Endothelial cell of umbilical vein (primary cell): ENCODE measurements at regions not wholly inside any gene's neighbourhood (a gene's known extent, or its start where the extent isn't known, plus 50 kb on each side); places are given as distances from the start of the nearest gene placed in this dataset.

Experiments used
- BruUV-seq: library from RNA; stranded (reverse); fragments of 400-500 nt; replicated peaks from 2 replicates; lab custom pipeline; 2021; lab: Mats Ljungman, UMichigan
- CTCF ChIA-PET: fragments of 300-600, 350-600 bp; sonication (Branson Sonifier 250); formaldehyde crosslinking; loops from one replicate; lab custom pipeline; 2021; ENCODE audit warnings: antibody characterized with exemption, inconsistent platforms; lab: Charles Lee
- POLR2A ChIA-PET: fragments of 300-600, 350-600 bp; sonication (Branson Sonifier 250); formaldehyde crosslinking; loops from one replicate; lab custom pipeline; 2021; ENCODE audit warnings: antibody characterized with exemption, inconsistent platforms; lab: Charles Lee
- DNase-seq: peaks from one replicate; pipeline ENCODE4 v3.0.0-alpha.2; 2011; ENCODE audit warnings: low read depth, low spot score
- FAIRE-seq: peaks from 2 replicates; lab custom pipeline; 2011; peaks lifted over from hg19 to GRCh38; lab: Jason Lieb, UNC
- H2AFZ ChIP-seq: 2 replicates; pipeline ENCODE4 v1.6.0; 2012; ENCODE audit warnings: low read depth, low read length, control low read depth, inconsistent platforms
- H3K27ac ChIP-seq: 2 replicates; pipeline ENCODE4 v1.5.1; 2011; ENCODE audit warnings: low read depth, mild to moderate bottlenecking, control low read depth, low read length, moderate library complexity; ENCODE audit not compliant: insufficient read depth
- H3K27me3 ChIP-seq, 2 experiments: 2 replicates each; pipeline versions ENCODE4 v1.6.0 to v1.6.1; 2011; ENCODE audit warnings: low read length in 2 of 2, mixed read lengths in 1 of 2; ENCODE audit not compliant: control insufficient read depth in 2 of 2, insufficient read depth in 2 of 2
- H3K36me3 ChIP-seq, 2 experiments: 2 replicates in 1 of 2; 3 replicates in 1 of 2; pipeline ENCODE4 v1.5.1; 2011; ENCODE audit warnings: low read length in 2 of 2, mild to moderate bottlenecking in 1 of 2, moderate library complexity in 1 of 2; ENCODE audit not compliant: control insufficient read depth in 2 of 2, insufficient read depth in 2 of 2; ENCODE audit errors: extremely low read depth in 1 of 2
- H3K4me1 ChIP-seq: 3 replicates; pipeline ENCODE4 v1.5.1; 2011; ENCODE audit warnings: mild to moderate bottlenecking, low read length; ENCODE audit not compliant: control insufficient read depth, insufficient read depth; ENCODE audit errors: extremely low read depth
- H3K4me2 ChIP-seq: 2 replicates; pipeline ENCODE4 v1.6.1; 2011; ENCODE audit warnings: low read length, control low read depth, mixed read lengths; ENCODE audit not compliant: insufficient read depth
- H3K4me3 ChIP-seq, 3 experiments: fragments of 200-600 bp in 1 of 3; sonication (generic), shearing (Covaris generic) in 1 of 3; replicated peaks in 1 of 3; 2 replicates each; pipeline ENCODE4 v1.5.1; 2011 to 2016; ENCODE audit warnings: control low read depth in 3 of 3, low read length in 3 of 3, mild to moderate bottlenecking in 2 of 3, inconsistent platforms in 1 of 3, low read depth in 1 of 3, moderate library complexity in 1 of 3; ENCODE audit not compliant: insufficient read depth in 1 of 3
- H3K79me2 ChIP-seq: 2 replicates; pipeline ENCODE4 v1.6.0; 2012; ENCODE audit warnings: low read length, inconsistent platforms; ENCODE audit not compliant: control insufficient read depth, insufficient read depth
- H3K9ac ChIP-seq: replicated peaks from 2 replicates; pipeline ENCODE3; 2011; ENCODE audit warnings: low read length, control low read depth; ENCODE audit not compliant: insufficient read depth; ENCODE audit errors: extremely low read depth
- H3K9me1 ChIP-seq: replicated peaks from 3 replicates; pipeline ENCODE4 v1.6.0; 2011; ENCODE audit warnings: mild to moderate bottlenecking, low read length; ENCODE audit not compliant: control insufficient read depth, insufficient read depth; ENCODE audit errors: extremely low read depth
- H3K9me3 ChIP-seq: replicated peaks from 2 replicates; pipeline ENCODE4 v1.5.1; 2012; ENCODE audit warnings: low read length, inconsistent platforms; ENCODE audit not compliant: control insufficient read depth, insufficient read depth
- H4K20me1 ChIP-seq: replicated peaks from 2 replicates; pipeline ENCODE3; 2011; ENCODE audit warnings: mild to moderate bottlenecking, low read length; ENCODE audit not compliant: control insufficient read depth, insufficient read depth; ENCODE audit errors: extremely low read depth
- EZH2 ChIP-seq: IDR thresholded peaks from 2 replicates; pipeline ENCODE4 v1.6.1; 2012; ENCODE audit warnings: borderline replicate concordance, low read depth, mild to moderate bottlenecking, moderate library complexity, low read length, inconsistent platforms; ENCODE audit not compliant: severe bottlenecking
- FOS ChIP-seq: IDR thresholded peaks from 2 replicates; pipeline ENCODE4 v1.6.1; 2011; ENCODE audit warnings: mild to moderate bottlenecking, low read length, moderate library complexity, borderline replicate concordance; ENCODE audit not compliant: insufficient read depth
- GATA2 ChIP-seq: IDR thresholded peaks from 2 replicates; pipeline ENCODE4 v1.7.0; 2011; ENCODE audit warnings: low read depth, mild to moderate bottlenecking, moderate library complexity, mixed read lengths, low read length; ENCODE audit not compliant: insufficient read length, insufficient read depth
- JUN ChIP-seq: IDR thresholded peaks from 2 replicates; pipeline ENCODE4 v1.6.1; 2011; ENCODE audit warnings: borderline replicate concordance, low read depth; ENCODE audit not compliant: insufficient read length, insufficient read depth
- MYC ChIP-seq: IDR thresholded peaks from one replicate; pipeline ENCODE4 v1.6.1; 2011; ENCODE audit warnings: mild to moderate bottlenecking, low read depth, low read length
- POLR2A ChIP-seq: IDR thresholded peaks from 2 replicates; pipeline ENCODE4 v1.6.1; 2012; ENCODE audit warnings: low read depth, mild to moderate bottlenecking, control low read depth, low read length
- POLR2AphosphoS5 ChIP-seq: IDR thresholded peaks from 2 replicates; pipeline ENCODE4 v1.6.1; 2012; ENCODE audit warnings: low read depth, mild to moderate bottlenecking, control low read depth, low read length, moderate library complexity; ENCODE audit not compliant: insufficient read depth
- dilution Hi-C: fragments of 300-500 bp; cut with MboI; formaldehyde crosslinking; loops from one replicate; pipeline ENCODE4 v1.15.0; 2019; ENCODE audit warnings: low sequenced_read_pairs; ENCODE audit not compliant: extremely low pct_ligation_motif_present
- intact Hi-C: fragments of 100-400 bp; cut with micrococcal nuclease; formaldehyde crosslinking; loops from one replicate; pipeline ENCODE4 v1.10.0; 2022
- TF ChIP-seq, protein P1 (sequence below), 2 donors: IDR thresholded peaks; 1 replicate in 1 of 2; 2 replicates in 1 of 2; pipeline ENCODE4 v1.5.1; 2011; ENCODE audit warnings: low read length in 2 of 2, mild to moderate bottlenecking in 2 of 2, moderate library complexity in 2 of 2, control low read depth in 1 of 2, inconsistent platforms in 1 of 2, low read depth in 1 of 2; ENCODE audit not compliant: insufficient read depth in 1 of 2; ENCODE audit errors: extremely low read depth in 1 of 2
- TF ChIP-seq, protein P2 (sequence below): IDR thresholded peaks from 2 replicates; pipeline ENCODE4 v1.6.1; 2011; ENCODE audit not compliant: insufficient read depth, insufficient read length

DNA sequence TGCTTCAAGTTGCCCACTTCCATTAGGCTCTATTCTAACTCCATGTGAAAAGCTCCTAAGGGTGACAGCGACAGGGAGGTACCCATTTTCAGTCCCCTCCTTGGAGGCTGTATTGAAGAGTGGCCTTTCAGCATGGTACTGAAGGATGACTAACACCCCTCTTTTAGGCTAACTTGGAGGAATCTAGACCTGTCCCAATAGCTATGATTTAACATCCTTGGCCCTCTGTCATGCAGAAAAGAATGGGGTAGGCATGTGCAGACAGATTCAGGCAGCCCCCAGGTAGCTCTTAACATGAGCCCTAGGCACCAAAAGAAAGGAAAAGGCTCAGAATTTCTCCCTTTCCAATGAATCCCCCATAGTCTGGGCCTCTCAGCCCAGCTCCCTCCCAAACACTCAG, 89.3 kb upstream of the AMOTL1 start:
- H3K79me2 ChIP-seq, result no peaks in the 10 kb centered on the region
- BruUV-seq, result no TSS peak
- FAIRE-seq, result no peak
- no peak overlapping the region for H2AFZ ChIP-seq
- dilution Hi-C loops, result no loop called here
- no peak overlapping the region for H3K4me2 ChIP-seq
- H3K9me1 ChIP-seq, result no peaks in the 10 kb centered on the region
- H3K27me3 ChIP-seq, result peaks cover 0 to 4% of the 10 kb centered on the region in 2 experiments
- intact Hi-C loops, result no loop called here
- no peaks in the 10 kb centered on the region for H3K36me3 ChIP-seq
- no peak overlapping the region for H3K27ac ChIP-seq
- POLR2A ChIA-PET, result no interaction called here
- DNase-seq, result no peak
- no peak overlapping the region for H3K4me3 ChIP-seq
- no peaks in the 10 kb centered on the region for H3K4me1 ChIP-seq
- H4K20me1 ChIP-seq, result no peaks in the 10 kb centered on the region
- TF ChIP-seq POLR2A (no peak), POLR2AphosphoS5 (no peak), GATA2 (no peak), JUN (no peak), MYC (no peak), FOS (no peak), EZH2 (no peak)
- TF ChIP-seq, protein P1, sequence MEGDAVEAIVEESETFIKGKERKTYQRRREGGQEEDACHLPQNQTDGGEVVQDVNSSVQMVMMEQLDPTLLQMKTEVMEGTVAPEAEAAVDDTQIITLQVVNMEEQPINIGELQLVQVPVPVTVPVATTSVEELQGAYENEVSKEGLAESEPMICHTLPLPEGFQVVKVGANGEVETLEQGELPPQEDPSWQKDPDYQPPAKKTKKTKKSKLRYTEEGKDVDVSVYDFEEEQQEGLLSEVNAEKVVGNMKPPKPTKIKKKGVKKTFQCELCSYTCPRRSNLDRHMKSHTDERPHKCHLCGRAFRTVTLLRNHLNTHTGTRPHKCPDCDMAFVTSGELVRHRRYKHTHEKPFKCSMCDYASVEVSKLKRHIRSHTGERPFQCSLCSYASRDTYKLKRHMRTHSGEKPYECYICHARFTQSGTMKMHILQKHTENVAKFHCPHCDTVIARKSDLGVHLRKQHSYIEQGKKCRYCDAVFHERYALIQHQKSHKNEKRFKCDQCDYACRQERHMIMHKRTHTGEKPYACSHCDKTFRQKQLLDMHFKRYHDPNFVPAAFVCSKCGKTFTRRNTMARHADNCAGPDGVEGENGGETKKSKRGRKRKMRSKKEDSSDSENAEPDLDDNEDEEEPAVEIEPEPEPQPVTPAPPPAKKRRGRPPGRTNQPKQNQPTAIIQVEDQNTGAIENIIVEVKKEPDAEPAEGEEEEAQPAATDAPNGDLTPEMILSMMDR (IDR thresholded peaks at IDR 0.05; ENCODE audit: extremely low read depth in 1 of 2, insufficient read depth in 1 of 2, low read depth in 1 of 2, low read length in 2 of 2), result no peak
- TF ChIP-seq, protein P2, sequence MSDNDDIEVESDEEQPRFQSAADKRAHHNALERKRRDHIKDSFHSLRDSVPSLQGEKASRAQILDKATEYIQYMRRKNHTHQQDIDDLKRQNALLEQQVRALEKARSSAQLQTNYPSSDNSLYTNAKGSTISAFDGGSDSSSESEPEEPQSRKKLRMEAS, result no peak
- no peak overlapping the region for H3K9ac ChIP-seq
- CTCF ChIA-PET, result interaction anchor here (0.7 kb wide), 1 partner anchor 62 kb away, joined by 3 read pairs; no protein-coding TSS in a partner anchor
- no peaks in the 10 kb centered on the region for H3K9me3 ChIP-seq
